ENCODE measurements at regions not wholly inside any gene's neighbourhood (a gene's known extent, or its start where the extent isn't known, plus 50 kb on each side); places are given as distances from the start of the nearest gene placed in this dataset.

DNA sequence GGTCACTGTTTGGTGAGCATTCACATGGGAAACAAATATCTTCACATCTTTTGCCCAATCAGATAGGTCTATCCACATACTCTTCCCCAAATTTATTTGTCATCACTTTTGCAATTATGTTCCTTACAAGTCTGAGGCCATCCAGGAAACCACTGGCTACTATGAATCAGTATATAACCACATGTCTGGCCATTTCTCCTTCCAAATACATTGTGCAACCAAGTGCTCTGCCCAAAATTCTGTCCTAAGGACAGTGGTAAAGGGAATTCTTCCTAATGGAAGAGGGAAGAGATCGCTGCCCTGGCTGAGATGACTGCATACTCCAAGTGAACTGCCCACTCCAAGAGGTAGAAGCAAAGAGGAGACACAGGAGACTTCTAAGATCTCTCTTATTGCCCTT lies 148.9 kb upstream of the MAX start:
- peak; percentile 59 to 93 (median 78) for DNase-seq

DNA sequence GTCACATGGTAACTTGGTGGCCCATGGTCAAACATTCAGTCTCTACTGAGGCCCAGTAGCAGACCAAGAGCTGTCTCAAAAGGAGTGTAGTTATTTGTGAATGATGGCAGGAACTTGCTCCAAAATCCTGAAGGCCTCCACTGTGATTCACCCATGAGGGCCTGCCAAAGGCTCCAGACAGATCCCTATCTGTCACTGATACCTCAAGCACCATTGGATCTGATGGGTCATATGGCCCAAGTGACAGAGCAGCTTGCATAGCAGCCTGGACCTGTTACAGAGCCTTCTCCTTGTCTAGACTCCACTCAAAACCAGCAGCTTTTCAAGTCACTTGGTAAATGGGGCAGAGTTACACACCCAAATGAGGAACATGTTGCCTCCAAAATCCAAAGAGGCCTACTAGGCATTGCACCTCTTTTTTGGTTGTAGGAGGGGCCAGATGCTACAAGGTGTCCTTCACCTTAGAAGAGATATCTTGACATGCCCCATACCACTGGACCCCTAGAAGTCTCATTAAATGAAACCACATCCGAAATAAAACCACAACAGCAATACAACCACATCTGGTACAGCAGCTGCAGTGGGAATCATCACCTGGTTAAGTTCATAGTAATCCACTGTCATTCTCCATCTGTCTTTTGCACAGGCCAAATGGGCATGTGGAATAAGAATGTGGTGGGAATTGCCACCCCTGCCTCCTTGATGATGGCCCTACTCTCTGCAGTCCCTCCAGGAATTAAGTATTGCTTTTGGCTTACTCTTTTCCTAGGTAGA lies 150.4 kb upstream of the MAX start:
- no peak for DNase-seq

DNA sequence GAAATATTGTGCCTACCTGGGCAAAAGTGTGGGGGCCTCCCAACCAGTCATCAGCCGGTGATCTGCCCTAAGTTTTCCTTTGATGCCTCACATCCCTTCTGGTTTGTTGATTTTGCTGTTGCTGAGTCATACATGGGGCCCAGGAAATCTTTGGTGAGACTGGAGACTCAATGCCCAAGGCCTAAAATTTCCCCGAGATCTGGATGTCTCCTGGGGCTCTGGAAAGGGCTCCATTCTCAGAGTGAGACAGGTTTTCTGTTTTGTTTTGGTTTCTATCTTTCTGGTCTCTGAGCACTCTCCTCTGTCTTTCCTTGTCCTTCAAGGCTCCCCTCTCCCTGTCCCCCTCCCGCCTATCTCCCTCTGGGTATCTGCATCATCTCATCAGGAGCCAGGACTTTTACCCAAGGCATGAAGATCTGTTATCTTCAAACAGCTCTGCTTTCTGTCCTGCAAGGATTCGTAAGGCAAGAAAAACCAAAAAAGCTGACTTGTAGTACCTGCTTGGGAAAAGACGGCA lies 152.8 kb upstream of the MAX start:
- DNase-seq: no peak

DNA sequence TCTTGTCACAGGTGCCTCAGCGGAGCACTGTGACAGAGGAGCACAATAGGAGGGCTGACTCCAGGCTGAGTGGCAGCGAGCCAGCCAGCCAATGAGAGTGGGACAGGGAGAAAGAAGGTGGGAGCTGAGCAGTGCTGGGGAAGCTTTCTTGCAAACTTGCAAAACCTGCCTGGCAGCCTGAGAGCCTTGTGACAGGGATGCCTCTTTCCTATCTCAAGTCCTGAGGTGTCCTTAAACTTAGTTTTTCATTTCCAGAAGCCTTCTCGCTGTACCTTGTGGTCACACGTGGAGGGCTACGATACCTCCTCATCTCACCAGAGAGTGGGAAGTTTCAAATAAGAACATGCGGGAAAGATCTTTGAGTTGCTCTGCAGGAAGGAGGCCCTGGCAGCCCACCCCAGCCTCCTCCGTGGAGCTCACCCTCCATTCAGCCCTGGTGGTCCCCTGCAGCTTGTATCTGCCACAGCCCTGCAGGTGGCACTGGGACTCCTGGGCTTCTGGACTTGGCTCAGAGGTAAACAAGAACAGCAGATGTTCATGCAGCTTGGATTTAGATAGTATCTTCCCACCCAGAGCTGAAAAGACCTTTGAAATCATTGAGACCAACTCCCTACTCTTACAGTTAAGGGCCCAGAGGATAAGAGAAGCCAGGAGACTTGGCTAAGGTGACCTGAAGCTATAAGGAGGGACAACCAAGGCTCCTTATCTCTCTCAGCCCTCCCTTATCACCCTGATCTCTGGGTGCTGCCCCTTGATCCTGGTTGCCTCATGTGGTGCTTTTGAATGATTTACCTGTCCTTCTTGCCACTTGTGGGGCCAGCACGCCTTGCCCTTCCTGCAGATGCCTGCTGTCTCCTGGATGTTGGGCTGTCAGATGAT lies 153.5 kb upstream of the MAX start:
- no peak for DNase-seq

DNA sequence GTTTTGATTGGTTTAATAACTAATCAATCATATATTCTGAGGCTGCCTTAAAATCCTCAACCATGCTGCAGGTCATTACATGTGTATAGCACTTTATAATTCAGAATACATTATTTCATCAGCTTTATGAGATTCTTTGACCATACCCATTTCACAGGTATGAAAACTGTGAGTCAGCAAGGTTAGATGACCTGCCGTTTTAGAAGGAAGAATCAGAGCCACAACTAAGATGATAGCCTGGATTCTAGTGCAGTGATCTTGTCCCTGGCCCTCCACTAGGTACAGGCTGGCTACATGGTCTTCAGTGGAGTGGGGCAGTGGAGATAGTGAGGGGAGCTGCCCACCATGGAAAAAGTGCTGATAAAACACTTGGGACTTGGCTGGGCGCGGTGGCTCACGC lies 154.4 kb upstream of the MAX start:
- DNase-seq: no peak

DNA sequence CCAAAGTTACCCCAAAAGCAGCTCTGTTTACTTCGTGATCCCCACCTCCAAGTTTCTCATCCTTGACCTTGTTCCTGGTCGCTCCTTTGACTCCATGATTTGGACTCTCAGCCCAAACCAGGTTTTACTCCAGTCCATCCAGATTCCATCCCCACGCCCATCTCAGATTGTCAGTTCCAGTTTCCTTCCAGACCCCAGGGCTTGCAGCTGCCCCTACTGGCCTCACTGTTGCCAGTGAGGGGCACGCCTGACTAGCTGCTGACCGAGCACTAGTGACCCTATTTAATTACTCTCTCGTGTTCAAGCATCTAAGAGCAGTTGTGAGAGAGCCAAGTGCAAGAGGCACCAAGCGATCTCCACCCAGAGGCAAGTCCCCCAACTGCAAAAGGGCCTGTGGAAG lies 155.1 kb upstream of the FUT8 start:
- no peak for DNase-seq

DNA sequence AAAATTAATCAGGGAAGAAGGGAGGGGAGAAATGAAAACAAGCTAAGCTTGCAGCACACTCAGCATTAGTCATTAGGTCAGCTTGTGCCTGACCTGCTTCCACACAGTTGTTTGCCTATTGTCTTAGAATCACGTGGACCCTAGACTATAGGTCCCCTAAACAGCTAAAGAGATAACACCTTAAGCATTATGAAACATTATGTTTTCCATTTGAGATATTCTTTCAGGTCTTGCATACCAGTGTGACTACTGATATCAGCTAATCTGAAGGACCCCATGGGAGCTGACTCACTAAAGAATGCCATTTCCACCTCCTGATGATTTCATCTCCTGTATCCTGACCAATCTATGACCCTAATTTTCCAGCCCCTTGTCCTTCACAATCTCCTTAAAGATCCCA lies 154.1 kb upstream of the FUT8 start:
- no peak for DNase-seq

DNA sequence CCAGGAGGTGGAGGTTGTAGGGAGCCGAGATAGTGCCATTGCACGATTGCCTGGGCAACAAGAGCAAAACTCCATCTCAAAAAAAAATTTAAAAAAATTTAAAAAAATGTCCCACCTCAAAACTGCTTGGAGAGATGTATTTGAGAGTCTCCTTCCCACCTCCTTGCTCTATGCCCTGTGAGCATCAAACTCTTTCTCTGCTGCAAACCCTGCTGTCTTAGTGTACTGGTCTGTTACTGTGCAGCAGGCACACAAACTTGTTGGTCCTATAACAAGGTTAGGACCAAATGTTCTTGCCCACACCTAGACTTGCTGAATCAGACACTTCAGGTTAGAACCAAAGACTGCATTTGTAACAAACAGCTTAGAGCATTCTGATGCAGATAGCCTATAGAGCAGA lies 153.5 kb upstream of the FUT8 start:
- DNase-seq: no peak

DNA sequence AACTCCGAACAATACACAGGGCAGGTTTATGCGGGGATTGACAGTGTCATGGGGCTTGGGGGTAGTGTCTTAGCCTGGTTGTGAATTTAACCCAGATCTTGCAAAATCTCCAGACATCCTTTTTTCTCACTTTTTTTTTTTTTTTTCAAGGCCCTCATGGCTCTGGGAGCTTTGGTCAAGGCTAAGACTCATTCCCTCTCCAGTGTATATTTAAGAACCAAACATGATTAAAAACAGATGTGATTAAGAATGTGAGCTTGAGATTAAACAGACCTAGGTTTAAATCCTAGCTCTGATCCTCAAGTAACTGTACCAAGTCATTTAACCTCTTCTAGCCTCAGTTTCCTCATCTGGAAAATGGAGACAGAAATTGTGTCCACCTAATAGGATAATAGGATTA lies 151.7 kb upstream of the FUT8 start:
- no peak for DNase-seq

DNA sequence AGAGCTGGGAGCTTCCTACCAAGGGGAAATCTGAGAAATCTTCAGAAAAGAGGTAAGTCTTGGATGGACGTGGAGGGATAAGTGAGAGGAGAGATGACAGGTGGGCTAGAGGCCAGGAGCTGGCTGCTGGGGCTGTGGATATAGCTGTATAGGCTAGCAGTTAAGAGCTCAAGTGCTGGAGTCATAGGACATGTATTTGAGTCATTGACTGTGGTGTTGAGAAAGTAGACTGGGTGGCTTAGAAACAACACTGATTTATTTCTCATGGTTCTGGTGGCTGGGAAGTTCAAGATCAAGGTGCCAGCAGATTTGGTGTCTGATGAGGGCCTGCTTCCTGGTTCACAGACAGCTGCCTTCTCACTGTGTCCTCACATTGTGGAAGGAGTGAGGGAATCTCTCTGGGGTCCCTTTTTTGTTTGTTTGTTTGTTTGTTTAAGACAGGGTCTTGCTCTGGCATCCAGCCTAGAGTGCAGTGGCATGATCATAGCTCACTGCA lies 151.1 kb upstream of the FUT8 start:
- DNase-seq: no peak

DNA sequence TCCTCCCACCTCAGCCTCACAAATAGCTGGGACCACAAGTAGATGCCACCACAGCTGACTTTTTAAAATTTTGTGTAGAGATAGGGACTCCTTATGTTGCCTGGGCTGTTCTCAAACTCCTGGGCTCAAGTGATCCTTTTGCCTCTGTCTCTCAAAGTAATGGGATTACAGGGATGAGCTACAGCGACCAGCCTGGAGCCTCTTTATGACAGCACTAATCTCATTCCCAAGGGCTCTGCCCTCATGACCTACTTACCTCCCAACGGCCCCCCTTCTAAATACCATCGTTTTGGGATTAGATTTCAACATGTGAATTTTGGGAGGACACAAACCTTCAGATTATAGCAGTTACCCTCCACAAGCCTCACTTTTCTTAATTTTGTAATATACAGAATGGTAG lies 150.6 kb upstream of the FUT8 start:
- DNase-seq: no peak

DNA sequence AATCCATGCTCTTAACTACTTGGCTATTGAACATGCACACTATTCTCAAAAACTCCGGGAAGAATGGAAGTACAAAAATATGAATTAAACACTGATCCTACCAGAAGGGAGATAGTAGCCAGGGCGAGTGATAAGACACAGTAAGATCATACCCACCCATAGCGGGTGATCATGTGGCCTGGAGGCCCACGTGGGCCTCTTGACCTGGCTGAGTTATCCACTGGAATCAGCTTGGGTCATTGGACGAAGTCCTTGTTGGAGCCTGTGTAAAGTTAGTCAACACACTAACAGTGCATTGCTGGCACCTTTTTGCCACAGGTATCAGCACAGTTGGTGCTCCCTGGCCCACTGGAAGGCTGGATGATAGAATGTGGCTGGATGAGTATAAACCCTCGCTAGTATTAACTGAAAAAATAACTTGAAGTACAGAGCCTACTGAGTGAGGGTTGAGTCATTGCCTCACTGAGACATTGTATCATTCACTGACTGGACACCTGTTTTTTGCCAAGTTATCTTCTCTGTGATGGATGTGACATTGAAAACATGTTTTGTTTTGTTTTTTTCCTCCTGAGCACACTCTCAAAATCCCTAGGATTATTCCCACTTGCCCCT lies 149.2 kb upstream of the FUT8 start:
- no peak for DNase-seq

DNA sequence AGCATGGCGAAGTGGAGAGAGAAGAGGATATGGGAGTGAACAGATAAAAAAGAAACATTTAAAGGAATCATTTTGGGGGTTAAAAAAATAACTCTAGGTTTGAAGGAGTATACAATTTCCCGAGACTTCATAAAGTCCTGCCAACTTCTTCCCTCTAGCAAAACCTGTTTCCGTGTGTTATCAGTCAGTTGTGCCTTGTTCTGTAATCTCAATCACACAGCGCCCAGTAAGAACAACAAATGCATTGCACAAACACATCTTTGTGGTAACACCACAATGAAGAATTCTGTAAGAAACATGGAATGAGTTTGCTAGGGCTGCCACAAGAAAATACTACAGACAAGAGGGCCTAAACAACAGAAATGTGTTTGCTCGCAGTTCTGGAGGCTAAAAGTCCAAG lies 144.7 kb upstream of the FUT8 start:
- DNase-seq: no peak

DNA sequence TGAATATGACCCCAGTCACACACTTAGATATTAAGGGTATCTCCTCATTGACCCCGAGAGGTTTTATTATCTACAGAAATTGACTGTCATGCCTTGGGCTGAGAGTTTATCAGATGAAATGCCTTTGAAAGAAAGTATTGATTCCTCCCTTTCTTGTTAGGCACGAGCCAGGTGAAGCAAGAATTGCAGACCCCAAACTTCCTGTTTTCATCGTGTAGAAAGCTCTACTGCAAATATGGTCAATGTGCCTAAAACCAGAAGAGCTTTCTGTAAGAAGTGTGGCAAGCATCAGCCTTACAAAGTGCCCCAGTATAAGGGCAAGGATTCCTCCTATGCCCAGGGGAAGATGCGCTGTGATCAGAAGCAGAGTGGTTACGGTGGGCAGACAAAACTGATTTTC lies 143.9 kb upstream of the FUT8 start:
- no peak for DNase-seq

DNA sequence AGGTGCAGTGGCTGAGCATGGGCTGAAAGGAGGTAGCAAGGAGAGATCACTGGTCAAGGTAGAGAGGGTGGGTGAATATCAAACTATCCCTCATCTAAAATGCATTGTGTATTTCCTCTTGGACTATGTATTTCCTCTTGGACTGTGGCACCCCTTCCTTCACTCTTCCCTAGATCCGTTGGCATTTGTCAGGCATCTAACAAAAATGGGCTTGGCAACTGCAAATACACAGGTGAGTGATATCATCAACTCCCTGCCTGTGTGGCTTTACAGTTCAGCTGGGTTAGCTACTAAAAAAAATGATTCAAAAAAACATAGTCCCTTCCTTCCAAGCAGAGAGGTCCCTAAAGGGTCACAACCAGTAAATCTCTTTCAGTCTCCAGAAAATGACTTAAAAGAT lies 142.8 kb upstream of the FUT8 start:
- no peak for DNase-seq

DNA sequence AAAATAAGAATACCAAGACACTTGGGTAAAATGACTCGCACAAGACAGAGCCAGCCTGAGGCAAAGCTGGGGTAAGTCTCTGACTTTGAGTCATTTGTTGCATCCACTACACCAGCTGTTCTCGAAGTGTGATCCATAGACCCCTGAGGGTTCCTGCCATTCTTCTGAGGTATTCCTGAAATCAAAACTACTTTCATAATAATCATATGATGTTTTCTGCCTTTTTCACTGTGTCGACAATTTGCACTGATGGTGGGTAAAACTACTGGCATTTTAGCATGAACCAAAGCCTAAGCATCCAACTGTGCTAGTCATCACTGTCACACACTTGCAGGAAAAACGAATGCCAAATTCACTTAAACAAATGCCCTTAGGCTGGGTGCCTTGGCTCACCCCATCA lies 135.5 kb upstream of the FUT8 start:
- no peak for DNase-seq

DNA sequence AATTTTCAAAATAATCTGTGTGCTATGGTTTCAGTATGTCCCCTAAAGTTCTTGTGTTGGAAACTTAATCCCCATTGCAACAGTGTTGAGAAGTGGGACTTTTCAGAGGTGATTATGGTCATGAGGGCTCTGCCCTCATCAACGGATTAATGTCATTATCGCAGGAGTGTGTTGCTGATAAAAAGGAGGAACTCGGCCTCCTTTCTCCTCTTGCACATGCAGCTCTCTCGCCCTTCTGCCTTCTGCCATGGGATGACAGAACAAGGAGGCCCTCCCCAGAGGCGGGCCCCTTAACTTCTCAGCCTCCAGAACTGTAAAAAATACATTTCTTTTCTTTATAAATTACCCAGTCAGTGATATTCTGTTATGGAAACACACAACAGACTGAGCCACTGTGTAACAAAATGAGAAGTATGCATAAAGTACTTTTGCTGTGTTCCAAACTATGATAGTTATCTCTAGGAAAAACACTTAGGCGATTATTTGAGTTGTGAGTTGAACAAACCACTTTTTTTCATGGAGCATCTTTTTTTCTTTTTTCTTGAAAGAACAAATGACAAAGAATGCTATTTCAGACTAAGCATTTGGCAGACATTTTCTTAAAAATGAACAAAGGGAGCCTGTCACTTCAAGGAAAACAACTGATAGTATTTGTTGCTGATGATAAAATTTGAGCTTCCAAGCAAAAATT lies 134.8 kb upstream of the FUT8 start:
- no peak for DNase-seq

DNA sequence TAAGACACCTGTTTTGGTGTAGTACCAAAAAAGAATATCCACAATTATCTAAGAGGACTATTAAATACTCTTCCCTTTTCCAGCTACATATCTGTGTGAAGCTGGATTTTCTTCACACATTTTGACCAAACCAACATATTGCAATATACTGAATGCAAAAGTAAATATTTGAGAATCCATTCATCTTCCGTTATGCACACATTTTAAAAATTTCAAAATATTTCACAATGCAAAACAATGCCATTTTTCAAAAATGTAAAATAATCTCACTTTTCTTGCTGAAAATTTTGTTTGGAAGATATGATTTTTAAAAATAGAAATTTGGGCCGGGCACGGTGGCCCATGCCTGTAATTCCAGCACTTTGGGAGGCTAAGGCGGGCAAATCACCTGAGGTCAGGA lies 133.9 kb upstream of the FUT8 start:
- no peak for DNase-seq

DNA sequence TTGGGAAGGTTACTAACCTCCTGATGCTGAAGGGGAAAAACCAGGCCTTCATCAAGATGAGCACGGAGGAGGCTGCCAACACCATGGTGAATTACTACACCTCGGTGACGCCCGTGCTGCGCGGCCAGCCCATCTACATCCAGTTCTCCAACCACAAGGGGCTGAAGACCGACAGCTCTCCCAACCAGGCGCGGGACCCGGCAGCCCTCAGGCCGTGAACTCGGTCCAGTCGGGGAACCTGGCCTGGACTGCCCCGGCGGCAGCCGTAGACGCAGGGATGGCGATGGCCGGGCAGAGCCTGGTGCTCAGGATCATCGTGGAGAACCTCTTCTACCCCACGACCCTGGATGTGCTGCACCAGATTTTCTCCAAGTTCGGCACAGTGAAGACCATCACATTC lies 133.0 kb upstream of the FUT8 start:
- no peak for DNase-seq

DNA sequence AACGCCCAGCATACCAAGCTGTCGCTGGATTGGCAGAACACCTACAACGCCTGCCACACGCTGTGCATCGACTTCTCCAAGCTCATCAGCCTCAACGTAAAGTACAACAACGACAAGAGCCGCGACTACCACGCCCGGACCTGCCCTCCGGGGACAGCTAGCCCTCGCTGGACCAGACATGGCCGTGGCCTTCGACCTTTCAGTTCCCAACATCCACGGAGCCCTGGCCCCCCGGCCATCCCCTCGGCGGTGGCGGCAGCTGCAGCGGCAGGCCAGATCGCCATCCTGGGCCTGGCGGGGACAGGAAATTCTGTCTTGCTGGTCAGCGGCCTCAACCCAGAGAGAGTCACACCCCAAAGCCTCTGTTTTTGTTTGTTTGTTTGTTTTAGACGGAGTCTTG lies 132.6 kb upstream of the FUT8 start:
- no peak for DNase-seq

DNA sequence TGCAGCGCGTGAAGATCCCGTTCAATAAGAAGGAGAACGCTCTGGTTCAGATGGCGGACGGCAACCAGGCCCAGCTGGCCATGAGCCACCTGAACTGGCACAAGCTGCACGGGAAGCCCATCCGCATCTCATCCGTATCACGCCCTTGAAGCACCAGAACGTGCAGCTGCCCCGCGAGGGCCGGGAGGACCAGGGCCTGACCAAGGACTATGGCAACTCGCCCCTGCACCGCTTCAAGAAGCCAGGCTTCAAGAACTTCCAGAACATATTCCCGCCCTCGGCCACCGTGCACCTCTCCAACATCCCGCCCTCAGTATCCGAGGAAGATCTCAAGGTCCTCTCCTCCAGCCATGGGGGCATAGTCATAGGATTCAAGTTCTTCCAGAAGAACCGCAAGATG lies 131.9 kb upstream of the FUT8 start:
- no peak for DNase-seq

DNA sequence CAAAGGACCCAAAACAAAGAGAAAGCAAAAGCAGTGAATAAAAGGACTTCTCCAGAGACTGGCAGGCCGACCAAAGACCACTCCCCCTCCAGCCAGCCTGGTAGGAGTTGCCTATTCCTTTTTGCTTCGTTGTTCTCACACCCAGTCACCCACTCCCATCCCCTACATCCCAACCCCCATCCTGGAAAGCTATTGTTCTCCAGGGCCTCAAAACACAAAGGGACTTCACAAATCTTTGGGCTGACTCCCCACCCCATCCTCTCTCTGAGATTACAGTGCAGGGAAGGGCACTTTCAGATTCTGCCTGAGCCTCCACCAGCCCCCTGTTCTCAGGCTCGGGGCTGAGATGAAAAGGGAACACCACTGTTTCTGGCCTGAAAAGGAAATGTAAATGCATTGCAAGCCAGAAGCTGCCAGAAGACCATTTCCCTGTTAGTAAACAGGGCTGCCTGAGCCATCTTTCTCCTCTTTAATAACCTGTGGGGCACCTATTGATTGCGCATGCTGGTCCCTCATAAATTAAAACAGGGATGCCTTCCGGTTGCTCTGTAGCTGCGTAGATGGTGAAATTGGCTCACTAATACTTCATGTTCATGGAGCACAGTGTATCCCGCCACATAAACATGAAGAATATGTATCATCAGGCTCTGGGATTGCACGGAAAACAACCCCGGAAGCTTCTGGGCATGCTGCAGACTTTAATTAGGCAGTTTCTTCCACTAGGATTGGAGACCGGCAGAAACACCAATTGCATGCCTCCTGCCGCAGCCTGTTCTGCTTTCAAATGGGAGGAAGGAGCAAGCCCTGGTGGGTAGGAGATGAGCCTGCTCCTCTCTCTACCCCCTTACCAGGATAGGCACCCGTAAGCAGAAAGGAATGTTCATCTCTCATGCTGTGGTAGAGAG lies 130.3 kb upstream of the FUT8 start:
- DNase-seq: peak in 3 of 4 experiments; percentile 22 to 35 (median 29)

Measured in suppressor macrophage (primary cell).